GM10248 (cell line): ENCODE measurements at regions not wholly inside any gene's neighbourhood (a gene's known extent, or its start where the extent isn't known, plus 50 kb on each side); places are given as distances from the start of the nearest gene placed in this dataset.
"Not testable (repeated sequence)": the region's sequence is repeated elsewhere in the genome, so short reads cannot be mapped to it uniquely, and the experiment has no call there.

Source experiments
- CTCF ChIA-PET: fragments of 300-600 bp; sonication (Branson Sonifier 250); formaldehyde crosslinking; extraction: SDS; loops from one replicate; lab custom pipeline; 2021; ENCODE audit warnings: antibody characterized with exemption; lab: Yijun Ruan, JAX
- POLR2A ChIA-PET: fragments of 350-650 bp; sonication (Branson Sonifier 250); formaldehyde crosslinking; extraction: SDS; loops from one replicate; lab custom pipeline; 2020; ENCODE audit warnings: antibody characterized with exemption; lab: Yijun Ruan, JAX
- DNase-seq: peaks from one replicate; pipeline ENCODE4 v3.0.0; 2012; ENCODE audit errors: extremely low spot score
- CTCF ChIP-seq: IDR thresholded peaks from 2 replicates; pipeline ENCODE4 v1.5.1; 2012; ENCODE audit warnings: mild to moderate bottlenecking, low read depth; ENCODE audit errors: extremely low read depth, missing control alignments, control extremely low read depth

DNA sequence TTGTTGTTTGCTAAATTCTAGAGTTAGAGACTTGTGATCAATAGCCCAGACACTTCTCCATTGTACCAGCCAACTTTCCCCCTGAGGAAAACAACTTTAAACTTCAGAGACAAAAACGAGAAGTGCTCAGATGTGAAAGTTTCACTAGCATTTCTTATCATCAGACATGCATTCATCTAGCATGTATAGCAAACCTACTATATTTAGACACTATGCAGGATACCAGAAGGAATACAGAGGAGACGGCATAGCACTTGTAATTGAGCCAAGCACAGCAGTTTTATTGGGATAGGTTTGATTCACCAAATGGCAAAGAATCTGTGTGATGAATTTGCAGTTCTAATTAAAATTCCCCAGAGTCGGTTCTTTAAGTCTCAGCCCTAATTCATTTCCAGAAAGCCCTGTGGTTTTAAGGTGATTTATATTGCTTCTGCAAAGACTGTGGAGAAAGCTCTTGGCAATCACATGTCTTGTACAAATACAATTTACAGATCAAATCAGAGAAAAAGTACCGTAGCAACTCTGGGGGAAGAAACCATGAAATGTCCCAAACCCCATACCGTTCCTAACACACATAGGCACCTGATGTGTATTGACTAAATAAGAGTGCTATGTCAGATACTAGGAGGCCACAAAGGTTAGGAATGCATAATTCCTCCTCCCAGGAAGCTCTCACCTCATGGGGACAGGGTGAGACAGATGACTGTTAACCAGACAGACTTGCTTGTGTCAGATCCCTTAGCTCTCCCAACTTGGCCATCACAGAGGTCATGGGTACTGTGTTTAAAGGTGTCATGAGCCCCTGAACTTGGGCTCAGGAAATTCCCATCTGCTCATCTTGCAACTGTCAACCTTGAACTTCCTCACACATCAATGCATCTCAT lies 69.6 kb upstream of the KRAS start:
- CTCF ChIA-PET: interaction anchor here (1.3 kb wide), 1 partner anchor 10 kb away, joined by 8 read pairs; no protein-coding TSS in a partner anchor
- peak; percentile 25 for DNase-seq
- TF ChIP-seq CTCF: no peak
- POLR2A ChIA-PET: interaction anchor here (0.6 kb wide), 1 partner anchor 12 kb away, joined by 4 read pairs; no protein-coding TSS in a partner anchor

DNA sequence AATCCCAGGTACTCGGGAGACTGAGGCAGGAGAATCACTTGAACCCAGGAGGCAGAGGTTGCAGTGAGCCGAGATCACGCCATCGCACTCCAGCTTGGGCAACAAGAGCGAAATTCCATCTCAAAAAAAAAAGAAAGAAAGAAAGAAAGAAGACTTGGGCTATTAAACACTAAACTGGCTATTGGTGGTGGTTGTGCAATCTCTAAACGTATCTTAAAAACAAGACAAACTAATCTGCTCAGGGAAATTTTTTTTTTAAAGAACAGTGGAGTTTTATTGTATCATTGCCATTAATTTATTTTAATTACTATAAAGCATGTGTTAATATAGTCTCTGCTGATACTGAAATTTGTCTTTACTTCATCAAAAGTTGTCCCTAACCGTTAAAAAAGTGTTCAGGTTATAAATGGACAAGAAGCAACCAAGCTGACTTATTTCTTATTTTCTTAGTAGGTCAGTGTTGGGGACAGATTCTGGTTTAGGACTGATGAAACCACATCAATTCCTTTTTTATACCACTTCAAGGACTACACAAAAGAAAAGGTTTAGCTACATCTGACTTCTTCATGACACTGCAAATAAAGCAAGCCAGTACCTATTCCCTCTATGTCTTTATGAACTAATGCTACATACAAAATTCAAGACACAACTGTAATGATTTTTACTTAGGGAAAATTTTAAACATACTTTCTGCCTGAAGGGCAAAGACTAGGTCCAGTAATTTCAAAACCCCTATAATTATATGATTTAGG lies 68.7 kb upstream of the KRAS start:
- no peak for DNase-seq
- no peak for TF ChIP-seq CTCF
- POLR2A ChIA-PET: no interaction called here
- CTCF ChIA-PET: interaction anchor here (1.4 kb wide), 1 partner anchor 10 kb away, joined by 3 read pairs; no protein-coding TSS in a partner anchor

DNA sequence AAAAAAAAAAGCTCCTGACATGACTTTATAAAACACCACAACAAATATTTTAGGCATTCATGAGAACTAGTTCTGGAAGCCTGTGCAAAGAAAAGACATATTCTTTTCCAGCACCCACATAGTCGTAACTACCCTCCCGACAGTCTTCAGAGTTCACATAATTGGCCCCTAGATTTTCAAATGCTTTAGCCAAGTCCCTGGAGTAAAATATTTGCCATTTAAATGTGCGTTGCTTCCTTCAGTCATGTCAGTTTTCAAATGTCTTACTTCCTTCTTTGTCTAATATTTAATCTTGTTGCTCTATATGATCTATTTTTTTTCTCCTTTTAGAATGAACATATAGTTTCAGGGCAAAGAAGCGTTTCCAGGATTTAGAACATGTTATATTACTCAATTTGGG lies 66.8 kb upstream of the KRAS start:
- ChIA-PET POLR2A (no interaction called here), CTCF (interaction anchor here (1.4 kb wide), 1 partner anchor 76 kb away, joined by 6 read pairs; no protein-coding TSS in a partner anchor)
- no peak for DNase-seq
- no peak for TF ChIP-seq CTCF

DNA sequence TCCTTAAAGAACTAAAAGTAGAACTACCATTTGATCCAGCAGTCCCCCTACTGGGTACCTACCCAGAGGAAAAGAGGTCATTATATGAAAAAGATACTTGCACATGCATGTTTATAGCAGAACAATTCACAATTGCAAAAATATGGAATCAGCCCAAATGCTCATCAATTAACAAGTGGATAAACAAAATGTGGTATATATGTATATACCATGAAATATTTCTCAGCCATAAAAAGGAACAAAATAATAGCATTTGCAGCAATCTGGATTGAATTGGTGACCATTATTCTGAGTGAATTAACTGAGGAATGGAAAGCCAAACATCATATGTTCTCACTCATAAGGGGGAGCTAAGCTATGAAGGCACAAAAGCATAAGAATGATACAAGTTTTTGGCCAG lies 64.7 kb upstream of the KRAS start:
- TF ChIP-seq CTCF: no peak
- ChIA-PET POLR2A (no interaction called here), CTCF (no interaction called here)
- no peak for DNase-seq

DNA sequence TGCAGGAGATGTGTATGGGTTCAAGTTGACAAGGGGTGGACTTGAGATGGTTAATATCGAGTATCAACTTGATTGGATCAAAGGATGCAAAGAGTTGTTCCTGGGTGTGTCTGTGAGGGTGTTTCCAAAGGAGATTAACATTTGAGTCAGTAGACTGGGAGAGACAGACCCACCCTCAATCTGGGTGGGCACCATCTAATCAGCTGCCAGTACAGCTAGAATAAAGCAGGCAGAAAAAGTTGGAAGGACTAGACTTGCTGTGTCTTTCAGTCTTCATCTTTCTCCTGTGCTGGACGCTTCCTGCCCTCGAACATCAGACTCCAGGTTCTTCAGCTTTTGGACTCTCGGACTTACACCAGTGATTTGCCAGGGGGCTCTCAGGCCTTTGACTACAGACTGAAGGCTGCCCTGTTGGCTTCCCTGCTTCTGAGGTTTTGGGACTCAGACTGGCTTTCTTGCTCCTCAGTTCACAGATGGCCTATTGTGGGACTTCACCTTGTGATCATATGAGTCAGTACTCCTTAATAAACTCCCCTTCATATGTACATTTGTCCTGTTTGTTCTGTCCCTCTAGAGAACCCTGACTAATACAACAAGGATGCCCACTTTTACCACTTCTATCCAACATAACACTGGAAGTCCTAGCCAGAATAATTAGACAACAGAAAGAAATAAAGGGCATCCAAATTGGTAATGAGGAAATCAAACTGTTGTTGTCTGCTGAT lies 62.7 kb upstream of the KRAS start:
- CTCF ChIA-PET, POLR2A ChIA-PET, DNase-seq: not testable (repeated sequence)

- no peak for DNase-seq
- ChIA-PET CTCF (interaction anchor here (1.2 kb wide), 1 partner anchor 76 kb away, joined by 3 read pairs; no protein-coding TSS in a partner anchor), POLR2A (no interaction called here)
- no peak for TF ChIP-seq CTCF
Observed at GRCh38 chr12:25311506-25311905, 60.8 kb upstream of the KRAS start.

- CTCF ChIA-PET: interaction anchor here (0.7 to 1.8 kb wide), 2 partner anchors 69 to 78 kb away, joined by 3 to 5 read pairs; no protein-coding TSS in a partner anchor
- DNase-seq, POLR2A ChIA-PET: not testable (repeated sequence)
Observed at GRCh38 chr12:25310071-25310470, 59.3 kb upstream of the KRAS start.
